Neural cell (in vitro differentiated cells): ENCODE measurements at regions not wholly inside any gene's neighbourhood (a gene's known extent, or its start where the extent isn't known, plus 50 kb on each side); places are given as distances from the start of the nearest gene placed in this dataset.

Experiments used
- H2AFZ ChIP-seq: fragments of 200-600, 300-800 bp; sonication (generic), shearing (Covaris generic); 2 replicates; pipeline ENCODE4 v1.6.0; 2014; ENCODE audit warnings: low read depth, mild to moderate bottlenecking, antibody characterized with exemption, low read length, moderate library complexity
- H3F3A ChIP-seq: fragments of 200-600 bp; shearing (Covaris generic); 2 replicates; pipeline ENCODE4 v1.6.1; 2016; ENCODE audit warnings: mild to moderate bottlenecking, moderate library complexity, mixed read lengths, antibody characterized with exemption, low read length; ENCODE audit not compliant: insufficient read depth, poor library complexity, severe bottlenecking
- H3K27ac ChIP-seq: fragments of 200-600, 300-800 bp; sonication (generic), shearing (Covaris generic); 2 replicates; pipeline ENCODE4 v1.5.1; 2014; ENCODE audit warnings: mild to moderate bottlenecking, low read length, moderate library complexity
- H3K27me3 ChIP-seq: fragments of 300-800, 200-600 bp; sonication (generic), shearing (Covaris generic); 2 replicates; pipeline ENCODE4 v1.6.0; 2014; ENCODE audit warnings: mild to moderate bottlenecking, low read depth, low read length, moderate library complexity; ENCODE audit not compliant: insufficient read depth
- H3K36me3 ChIP-seq: fragments of 300-800, 200-600 bp; sonication (generic), shearing (Covaris generic); 2 replicates; pipeline ENCODE4 v1.5.1; 2014; ENCODE audit warnings: mild to moderate bottlenecking, antibody characterized with exemption, low read length, moderate library complexity; ENCODE audit not compliant: insufficient read depth
- H3K4me2 ChIP-seq: fragments of 300-800, 200-600 bp; sonication (generic), shearing (Covaris generic); 2 replicates; pipeline ENCODE4 v1.6.0; 2014; ENCODE audit warnings: mild to moderate bottlenecking, low read length
- H3K4me3 ChIP-seq: fragments of 300-800, 200-600 bp; sonication (generic), shearing (Covaris generic); 2 replicates; pipeline ENCODE4 v1.5.1; 2014; ENCODE audit warnings: mild to moderate bottlenecking, low read length, moderate library complexity
- H3K79me2 ChIP-seq: fragments of 200-600 bp; shearing (Covaris generic); replicated peaks from 2 replicates; pipeline ENCODE4 v1.6.0; 2014; ENCODE audit warnings: mild to moderate bottlenecking, low read length, moderate library complexity; ENCODE audit not compliant: insufficient read depth
- H3K9ac ChIP-seq: fragments of 300-800, 200-600 bp; sonication (generic), shearing (Covaris generic); 2 replicates; pipeline ENCODE4 v1.6.1; 2016; ENCODE audit warnings: mild to moderate bottlenecking, low read length, mixed read lengths
- H3K9me2 ChIP-seq: fragments of 200-600 bp; shearing (Covaris generic); 2 replicates; pipeline ENCODE4 v1.6.1; 2016; ENCODE audit warnings: mild to moderate bottlenecking, low read length, mixed read lengths; ENCODE audit not compliant: insufficient read depth
- H3K9me3 ChIP-seq: fragments of 200-600, 300-800 bp; sonication (generic), shearing (Covaris generic); 2 replicates; pipeline ENCODE4 v1.6.1; 2016; ENCODE audit warnings: mild to moderate bottlenecking, mixed run types, low read length, moderate library complexity, mixed read lengths
- H4K20me1 ChIP-seq: fragments of 200-600 bp; shearing (Covaris generic); 2 replicates; pipeline ENCODE4 v1.6.1; 2016; ENCODE audit warnings: mild to moderate bottlenecking, mixed run types; ENCODE audit not compliant: insufficient read depth
- EP300 ChIP-seq: fragments of 450-650 bp; conservative IDR thresholded peaks from 2 replicates; pipeline ENCODE4 v1.6.1; 2014; ENCODE audit warnings: antibody characterized with exemption, mild to moderate bottlenecking, moderate library complexity; ENCODE audit not compliant: poor library complexity, severe bottlenecking
- MXI1 ChIP-seq: fragments of 450-650 bp; conservative IDR thresholded peaks from 2 replicates; pipeline ENCODE4 v1.6.1; 2014; ENCODE audit warnings: antibody characterized with exemption, mild to moderate bottlenecking; ENCODE audit not compliant: poor library complexity, severe bottlenecking
- POLR2AphosphoS5 ChIP-seq: IDR thresholded peaks from 2 replicates; pipeline ENCODE4 v1.6.1; 2012
- RAD21 ChIP-seq: fragments of 450-650 bp; conservative IDR thresholded peaks from 2 replicates; pipeline ENCODE4 v1.6.1; 2014; ENCODE audit warnings: antibody characterized with exemption, mild to moderate bottlenecking, moderate library complexity
- SMC3 ChIP-seq: fragments of 450-650 bp; conservative IDR thresholded peaks from 2 replicates; pipeline ENCODE4 v1.6.1; 2014; ENCODE audit warnings: antibody characterized with exemption, mild to moderate bottlenecking, moderate library complexity; ENCODE audit not compliant: poor library complexity
- TAF1 ChIP-seq: IDR thresholded peaks from 2 replicates; pipeline ENCODE4 v1.6.1; 2012; ENCODE audit warnings: low read depth
- TF ChIP-seq, protein P1 (sequence below): IDR thresholded peaks from 2 replicates; pipeline ENCODE4 v1.6.1; 2012; ENCODE audit warnings: borderline replicate concordance
- TF ChIP-seq, protein P2 (sequence below): fragments of 450-650 bp; IDR thresholded peaks from 2 replicates; pipeline ENCODE4 v1.5.1; 2014; ENCODE audit warnings: antibody characterized with exemption, mild to moderate bottlenecking, moderate library complexity; ENCODE audit not compliant: poor library complexity, severe bottlenecking

DNA sequence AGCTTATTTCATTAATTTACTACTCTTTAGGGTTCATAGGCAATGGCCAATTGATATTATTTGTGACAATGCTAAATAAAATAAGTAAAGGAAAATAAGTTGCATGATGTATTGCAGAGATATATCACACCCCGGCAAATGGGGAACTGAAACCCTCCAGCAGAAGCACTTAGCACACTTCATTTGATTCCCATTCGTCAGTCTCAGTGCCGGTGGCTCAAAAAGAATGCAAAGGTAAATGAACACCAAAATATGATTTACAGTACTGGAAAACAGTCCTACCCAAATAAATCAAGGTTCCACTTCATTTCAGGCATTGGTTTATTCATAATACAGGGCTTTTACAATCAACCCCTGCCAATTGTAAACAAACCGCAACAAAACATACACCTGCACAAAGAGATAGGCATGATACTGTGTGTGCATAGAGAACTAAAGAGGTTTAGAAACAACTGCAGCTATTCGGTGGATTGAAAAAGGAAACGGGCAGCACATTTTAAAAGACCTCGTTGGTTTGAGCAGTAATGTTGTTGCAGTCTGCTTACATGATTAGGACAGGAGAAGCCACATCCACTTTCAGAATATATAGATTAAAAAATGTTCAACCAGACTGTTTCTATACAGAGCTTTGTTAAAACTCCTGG is 1019.2 kb downstream of the TTLL7 start:
- Histone ChIP-seq H3F3A (no peaks in the 10 kb centered on the region), H3K27ac (no peak overlapping the region), H4K20me1 (no peaks in the 10 kb centered on the region), H2AFZ (no peak overlapping the region), H3K9me3 (no peaks in the 10 kb centered on the region), H3K9me2 (no peaks in the 10 kb centered on the region), H3K4me2 (no peak overlapping the region), H3K9ac (no peak overlapping the region), H3K27me3 (no peaks in the 10 kb centered on the region), H3K79me2 (no peaks in the 10 kb centered on the region), H3K4me3 (no peak overlapping the region), H3K36me3 (no peaks in the 10 kb centered on the region)
- TF ChIP-seq, protein P1, sequence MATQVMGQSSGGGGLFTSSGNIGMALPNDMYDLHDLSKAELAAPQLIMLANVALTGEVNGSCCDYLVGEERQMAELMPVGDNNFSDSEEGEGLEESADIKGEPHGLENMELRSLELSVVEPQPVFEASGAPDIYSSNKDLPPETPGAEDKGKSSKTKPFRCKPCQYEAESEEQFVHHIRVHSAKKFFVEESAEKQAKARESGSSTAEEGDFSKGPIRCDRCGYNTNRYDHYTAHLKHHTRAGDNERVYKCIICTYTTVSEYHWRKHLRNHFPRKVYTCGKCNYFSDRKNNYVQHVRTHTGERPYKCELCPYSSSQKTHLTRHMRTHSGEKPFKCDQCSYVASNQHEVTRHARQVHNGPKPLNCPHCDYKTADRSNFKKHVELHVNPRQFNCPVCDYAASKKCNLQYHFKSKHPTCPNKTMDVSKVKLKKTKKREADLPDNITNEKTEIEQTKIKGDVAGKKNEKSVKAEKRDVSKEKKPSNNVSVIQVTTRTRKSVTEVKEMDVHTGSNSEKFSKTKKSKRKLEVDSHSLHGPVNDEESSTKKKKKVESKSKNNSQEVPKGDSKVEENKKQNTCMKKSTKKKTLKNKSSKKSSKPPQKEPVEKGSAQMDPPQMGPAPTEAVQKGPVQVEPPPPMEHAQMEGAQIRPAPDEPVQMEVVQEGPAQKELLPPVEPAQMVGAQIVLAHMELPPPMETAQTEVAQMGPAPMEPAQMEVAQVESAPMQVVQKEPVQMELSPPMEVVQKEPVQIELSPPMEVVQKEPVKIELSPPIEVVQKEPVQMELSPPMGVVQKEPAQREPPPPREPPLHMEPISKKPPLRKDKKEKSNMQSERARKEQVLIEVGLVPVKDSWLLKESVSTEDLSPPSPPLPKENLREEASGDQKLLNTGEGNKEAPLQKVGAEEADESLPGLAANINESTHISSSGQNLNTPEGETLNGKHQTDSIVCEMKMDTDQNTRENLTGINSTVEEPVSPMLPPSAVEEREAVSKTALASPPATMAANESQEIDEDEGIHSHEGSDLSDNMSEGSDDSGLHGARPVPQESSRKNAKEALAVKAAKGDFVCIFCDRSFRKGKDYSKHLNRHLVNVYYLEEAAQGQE: no peak
- TF ChIP-seq TAF1: no peak

DNA sequence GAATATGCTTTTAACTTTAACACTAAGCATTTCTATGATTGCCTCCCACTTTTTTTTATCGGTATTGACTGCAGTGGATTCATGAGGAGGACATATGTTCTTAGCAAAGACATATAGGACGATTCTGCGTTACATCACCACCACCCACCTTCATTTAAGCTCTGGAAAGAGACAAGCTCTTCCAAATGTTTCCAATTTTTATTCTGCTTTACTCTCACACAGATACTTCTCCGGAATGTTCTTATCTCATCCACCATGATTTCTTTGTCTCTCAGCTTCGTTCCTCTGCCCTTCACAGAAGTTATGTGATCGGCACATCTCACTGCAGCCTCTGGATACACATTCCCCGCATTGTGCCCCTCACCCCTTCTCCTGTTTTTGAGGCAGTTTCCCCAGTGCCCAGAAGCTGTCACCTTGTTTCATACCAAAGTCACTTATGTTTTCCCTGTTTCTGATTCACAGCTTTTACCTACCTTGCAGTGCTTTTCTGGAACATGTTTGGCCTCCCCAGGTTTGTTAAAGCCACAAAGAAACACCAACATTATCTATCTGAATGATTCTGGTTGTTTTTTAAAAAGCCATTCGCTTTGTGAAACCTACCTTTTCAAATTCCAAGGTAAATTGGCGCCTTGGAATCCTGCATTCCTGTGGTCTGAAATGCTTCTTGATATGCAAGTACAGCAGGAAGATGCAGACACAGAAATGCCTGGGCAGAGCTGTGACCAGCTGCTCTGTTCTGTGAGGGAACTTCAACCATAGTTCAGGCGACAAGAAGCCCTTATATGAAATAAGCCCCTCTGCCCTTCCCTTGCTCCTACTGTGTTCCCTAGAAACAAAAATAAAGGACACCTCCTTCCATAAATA is 1020.2 kb downstream of the TTLL7 start:
- Histone ChIP-seq H3K79me2 (no peaks in the 10 kb centered on the region), H3K4me2 (no peak overlapping the region), H2AFZ (no peak overlapping the region), H3K36me3 (no peaks in the 10 kb centered on the region), H3K27ac (no peak overlapping the region), H3K9me3 (no peaks in the 10 kb centered on the region), H4K20me1 (no peaks in the 10 kb centered on the region), H3K4me3 (no peak overlapping the region), H3K27me3 (no peaks in the 10 kb centered on the region), H3F3A (no peaks in the 10 kb centered on the region), H3K9me2 (no peaks in the 10 kb centered on the region), H3K9ac (no peak overlapping the region)
- TF ChIP-seq POLR2AphosphoS5: no peak
- TF ChIP-seq TAF1: no peak
- TF ChIP-seq, protein P2, sequence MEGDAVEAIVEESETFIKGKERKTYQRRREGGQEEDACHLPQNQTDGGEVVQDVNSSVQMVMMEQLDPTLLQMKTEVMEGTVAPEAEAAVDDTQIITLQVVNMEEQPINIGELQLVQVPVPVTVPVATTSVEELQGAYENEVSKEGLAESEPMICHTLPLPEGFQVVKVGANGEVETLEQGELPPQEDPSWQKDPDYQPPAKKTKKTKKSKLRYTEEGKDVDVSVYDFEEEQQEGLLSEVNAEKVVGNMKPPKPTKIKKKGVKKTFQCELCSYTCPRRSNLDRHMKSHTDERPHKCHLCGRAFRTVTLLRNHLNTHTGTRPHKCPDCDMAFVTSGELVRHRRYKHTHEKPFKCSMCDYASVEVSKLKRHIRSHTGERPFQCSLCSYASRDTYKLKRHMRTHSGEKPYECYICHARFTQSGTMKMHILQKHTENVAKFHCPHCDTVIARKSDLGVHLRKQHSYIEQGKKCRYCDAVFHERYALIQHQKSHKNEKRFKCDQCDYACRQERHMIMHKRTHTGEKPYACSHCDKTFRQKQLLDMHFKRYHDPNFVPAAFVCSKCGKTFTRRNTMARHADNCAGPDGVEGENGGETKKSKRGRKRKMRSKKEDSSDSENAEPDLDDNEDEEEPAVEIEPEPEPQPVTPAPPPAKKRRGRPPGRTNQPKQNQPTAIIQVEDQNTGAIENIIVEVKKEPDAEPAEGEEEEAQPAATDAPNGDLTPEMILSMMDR: no peak
- TF ChIP-seq, protein P1: no peak
- TF ChIP-seq RAD21: no peak
- TF ChIP-seq EP300: no peak
- no peak for TF ChIP-seq SMC3
- no peak for TF ChIP-seq MXI1
